Adrenal gland (tissue), 9 donors: ENCODE measurements at regions not wholly inside any gene's neighbourhood (a gene's known extent, or its start where the extent isn't known, plus 50 kb on each side); places are given as distances from the start of the nearest gene placed in this dataset.

ENCODE experiments used
- DNase-seq, 7 donors: peaks; one replicate each; pipeline ENCODE4 v3.0.0-alpha.2; 2019 to 2020
- H3K27ac ChIP-seq, 5 donors: fragments of 200-600 bp; sonication (generic) in 4 of 5; 1 replicate in 3 of 5; 2 replicates in 2 of 5; pipeline versions ENCODE4 v1.5.1 to v1.8.0; 2016 to 2020; ENCODE audit warnings: mild to moderate bottlenecking in 1 of 5
- H3K27me3 ChIP-seq: fragments of 200-600 bp; 2 replicates; pipeline ENCODE4 v1.8.0; 2021
- H3K36me3 ChIP-seq, 2 donors: fragments of 200-600 bp; replicated peaks in 1 of 2; 1 replicate in 1 of 2; 2 replicates in 1 of 2; pipeline versions ENCODE4 v1.5.1 to v1.8.0; 2018 to 2022
- H3K4me1 ChIP-seq, 2 donors: fragments of 200-600 bp; replicated peaks in 1 of 2; 1 replicate in 1 of 2; 2 replicates in 1 of 2; pipeline versions ENCODE4 v1.5.1 to v1.8.0; 2018 to 2021
- H3K4me3 ChIP-seq, 4 donors: fragments of 200-600 bp; sonication (generic) in 3 of 4; one replicate each; pipeline ENCODE4 v1.5.1; 2016 to 2018
- H3K9me3 ChIP-seq, 3 donors: fragments of 200-600 bp; sonication (generic) in 1 of 3; replicated peaks in 1 of 3; 1 replicate in 2 of 3; 2 replicates in 1 of 3; pipeline versions ENCODE4 v1.5.1 to v1.8.0; 2016 to 2021
- CTCF ChIP-seq, 6 experiments: fragments of 450-650 bp in 4 of 6; fragments of 200-600 bp in 2 of 6; sonication (generic) in 1 of 6; IDR thresholded peaks; 1 replicate in 5 of 6; 2 replicates in 1 of 6; pipeline versions ENCODE4 v1.5.1 to v1.8.0; 2016 to 2021; ENCODE audit warnings: antibody characterized with exemption in 6 of 6, mild to moderate bottlenecking in 2 of 6, moderate library complexity in 1 of 6
- POLR2A ChIP-seq, 2 donors: fragments of 450-650 bp; IDR thresholded peaks; one replicate each; pipeline ENCODE4 v1.6.1; 2017; ENCODE audit warnings: antibody characterized with exemption in 2 of 2, mild to moderate bottlenecking in 2 of 2, moderate library complexity in 1 of 2
- WGBS, 4 donors: extraction: QIAGEN DNeasy Blood & Tissue Kit in 2 of 4; methylation state at CpG; one replicate each; pipeline versions ENCODE4 v1.1.5 to v1.1.7; 2013 to 2017; 5-methylcytosine and 5-hydroxymethylcytosine counted together
- intact Hi-C, 2 donors: fragments of 100-400 bp; cut with DNase I; formaldehyde crosslinking; loops; one replicate each; pipeline versions ENCODE4 v1.14.1 to v1.15.0; 2022 to 2023
- donor health status: healthy with polysubstance abuse.
- donor health status: Bipolar disorder and iron deficiency.
- donor health status: DM: yes; HTN: yes; CAD: no.
- donor health status: DM: no; HTN: no; CAD: no.
- donor health status: DM: no; HTN: no; CAD: no.

- DNase-seq: no peak
- peaks cover 0 to 4% (median 0%) of the 10 kb centered on the region in 3 donors for H3K9me3 ChIP-seq
- H3K4me1 ChIP-seq: no peaks in the 10 kb centered on the region
- H3K36me3 ChIP-seq: no peaks in the 10 kb centered on the region
- intact Hi-C loops: no loop called here
- H3K27me3 ChIP-seq: no peaks in the 10 kb centered on the region
- no peak for TF ChIP-seq POLR2A (IDR thresholded peaks at IDR 0.05)
- TF ChIP-seq CTCF (IDR thresholded peaks at IDR 0.05): no peak
- no peak overlapping the region for H3K27ac ChIP-seq
- 79 to 91% (median 82%) methylated on average over 5 to 14 of the region's 14 CpGs for WGBS, 4 donors
- no peak overlapping the region for H3K4me3 ChIP-seq
Measured at GRCh38 chr15:100802421-100803170, 77.0 kb upstream of the ALDH1A3 start.

- DNase-seq: no peak
- no peaks in the 10 kb centered on the region for H3K27me3 ChIP-seq
- no peak overlapping the region for H3K4me3 ChIP-seq
- peaks cover 0 to 4% (median 0%) of the 10 kb centered on the region in 3 donors for H3K9me3 ChIP-seq
- TF ChIP-seq CTCF (IDR thresholded peaks at IDR 0.05) (no peak), POLR2A (IDR thresholded peaks at IDR 0.05) (no peak)
- intact Hi-C loops: no loop called here
- H3K36me3 ChIP-seq: no peaks in the 10 kb centered on the region
- 95 to 100% (median 98%) methylated on average over 3 of the region's 3 CpGs for WGBS, 4 donors
- no peaks in the 10 kb centered on the region for H3K4me1 ChIP-seq
- no peak overlapping the region for H3K27ac ChIP-seq
Measured at GRCh38 chr15:100803171-100803440, 76.5 kb upstream of the ALDH1A3 start.

GRCh38 chr15:100806157-100806556 is 73.5 kb upstream of the ALDH1A3 start:
- H3K9me3 ChIP-seq: no peaks in the 10 kb centered on the region
- H3K27ac ChIP-seq: no peak overlapping the region
- no peak for TF ChIP-seq POLR2A (IDR thresholded peaks at IDR 0.05)
- no peak for TF ChIP-seq CTCF (IDR thresholded peaks at IDR 0.05)
- WGBS, 4 donors: 57 to 78% (median 68%) methylated on average over 1 of the region's 1 CpG
- H3K36me3 ChIP-seq: no peaks in the 10 kb centered on the region
- intact Hi-C loops: no loop called here
- H3K4me3 ChIP-seq: no peak overlapping the region
- DNase-seq: no peak
- no peaks in the 10 kb centered on the region for H3K27me3 ChIP-seq
- H3K4me1 ChIP-seq: no peaks in the 10 kb centered on the region

- H3K36me3 ChIP-seq: no peaks in the 10 kb centered on the region
- H3K27ac ChIP-seq: no peak overlapping the region
- no peak overlapping the region for H3K4me3 ChIP-seq
- no peak for DNase-seq
- no peaks in the 10 kb centered on the region for H3K27me3 ChIP-seq
- intact Hi-C loops: no loop called here
- H3K4me1 ChIP-seq: no peaks in the 10 kb centered on the region
- 69 to 85% (median 69%) methylated on average over 3 of the region's 3 CpGs; no CpG with 5 or more reads in 1 of the 4 donors for WGBS, 4 donors
- H3K9me3 ChIP-seq: no peaks in the 10 kb centered on the region
- no peak for TF ChIP-seq POLR2A (IDR thresholded peaks at IDR 0.05)
- no peak for TF ChIP-seq CTCF (IDR thresholded peaks at IDR 0.05)
Measured at GRCh38 chr15:100807028-100807427, 72.6 kb upstream of the ALDH1A3 start.
